ENCODE measurements at regions not wholly inside any gene's neighbourhood (a gene's known extent, or its start where the extent isn't known, plus 50 kb on each side); places are given as distances from the start of the nearest gene placed in this dataset.
"Not testable (repeated sequence)": the region's sequence is repeated elsewhere in the genome, so short reads cannot be mapped to it uniquely, and the experiment has no call there.

DNA sequence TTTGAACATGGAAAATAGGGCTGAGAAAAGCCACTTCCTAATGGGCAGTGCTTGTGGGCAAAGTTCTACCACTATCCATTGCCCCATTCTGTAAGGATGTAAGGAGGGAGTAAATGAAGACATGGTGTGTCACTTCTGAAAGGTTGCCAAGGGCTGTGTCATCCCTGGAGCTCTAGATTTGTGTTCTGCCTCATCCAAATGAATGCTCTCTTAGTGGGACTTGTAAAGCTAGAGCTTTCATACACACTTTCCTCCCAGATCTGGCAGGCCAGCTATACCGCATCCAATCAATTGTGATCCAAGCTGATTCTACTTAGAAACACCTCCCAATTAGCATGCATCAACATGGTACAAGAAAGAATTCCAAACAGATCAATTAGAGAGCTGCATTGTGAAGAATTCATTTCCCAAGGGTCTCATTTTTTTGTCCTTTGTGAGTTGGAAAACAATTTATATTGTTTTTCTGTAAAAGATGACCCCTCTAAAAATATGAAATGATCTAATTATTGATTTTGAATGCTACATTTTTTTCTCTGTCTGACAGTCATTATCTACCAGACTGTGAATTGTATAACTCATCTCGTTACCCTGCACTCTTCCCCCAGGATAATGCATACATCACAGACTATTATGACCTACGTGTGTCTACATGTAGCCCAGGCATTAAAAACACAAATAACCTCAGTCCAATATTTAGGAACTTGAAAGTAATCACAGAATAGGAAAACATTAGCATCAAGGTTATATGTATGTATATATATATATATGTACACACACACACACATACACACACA is 117.1 kb upstream of the DUSP10 start:
- no peak overlapping the region for H3K27ac ChIP-seq
- CTCF ChIA-PET, result no interaction called here

DNA sequence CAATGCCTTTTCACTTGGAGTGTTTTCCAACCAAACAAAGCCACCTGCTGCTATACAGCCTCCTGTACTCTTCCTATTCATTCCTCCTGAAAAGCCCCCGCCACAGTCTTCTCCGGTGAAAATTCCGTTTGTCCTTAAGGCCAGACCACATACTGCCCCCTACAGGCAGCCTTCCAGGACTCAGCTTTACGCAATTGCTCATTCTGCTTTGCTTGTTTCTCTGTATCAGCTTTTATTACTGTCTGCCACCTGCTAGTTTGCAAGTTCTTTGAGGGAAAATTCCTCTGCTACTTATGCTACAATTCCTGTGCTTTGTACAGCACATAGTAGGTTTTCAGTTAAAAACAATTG is 115.2 kb upstream of the DUSP10 start:
- POLR2A ChIA-PET (ENCODE audit: unreplicated experiment); H3K9me3 ChIP-seq (ENCODE audit: insufficient read depth, low read depth); H3K4me2 ChIP-seq; H3K27me3 ChIP-seq (ENCODE audit: insufficient read depth, low read depth); CTCF ChIA-PET; H2AFZ ChIP-seq; H3K27ac ChIP-seq; H3K79me2 ChIP-seq (ENCODE audit: low read depth); H3K36me3 ChIP-seq (ENCODE audit: low read depth); H3F3A ChIP-seq (ENCODE audit: insufficient read depth, low read depth); H4K20me1 ChIP-seq (ENCODE audit: insufficient read depth); H3K4me1 ChIP-seq (replicated peaks; ENCODE audit: insufficient read depth); intact Hi-C loops (cut with micrococcal nuclease; ENCODE audit: unreplicated experiment); H3K9me2 ChIP-seq (ENCODE audit: insufficient read depth); BruUV-seq (replicated peaks); H3K4me3 ChIP-seq; DNase-seq: not testable (repeated sequence)
- TF ChIP-seq, protein P1, sequence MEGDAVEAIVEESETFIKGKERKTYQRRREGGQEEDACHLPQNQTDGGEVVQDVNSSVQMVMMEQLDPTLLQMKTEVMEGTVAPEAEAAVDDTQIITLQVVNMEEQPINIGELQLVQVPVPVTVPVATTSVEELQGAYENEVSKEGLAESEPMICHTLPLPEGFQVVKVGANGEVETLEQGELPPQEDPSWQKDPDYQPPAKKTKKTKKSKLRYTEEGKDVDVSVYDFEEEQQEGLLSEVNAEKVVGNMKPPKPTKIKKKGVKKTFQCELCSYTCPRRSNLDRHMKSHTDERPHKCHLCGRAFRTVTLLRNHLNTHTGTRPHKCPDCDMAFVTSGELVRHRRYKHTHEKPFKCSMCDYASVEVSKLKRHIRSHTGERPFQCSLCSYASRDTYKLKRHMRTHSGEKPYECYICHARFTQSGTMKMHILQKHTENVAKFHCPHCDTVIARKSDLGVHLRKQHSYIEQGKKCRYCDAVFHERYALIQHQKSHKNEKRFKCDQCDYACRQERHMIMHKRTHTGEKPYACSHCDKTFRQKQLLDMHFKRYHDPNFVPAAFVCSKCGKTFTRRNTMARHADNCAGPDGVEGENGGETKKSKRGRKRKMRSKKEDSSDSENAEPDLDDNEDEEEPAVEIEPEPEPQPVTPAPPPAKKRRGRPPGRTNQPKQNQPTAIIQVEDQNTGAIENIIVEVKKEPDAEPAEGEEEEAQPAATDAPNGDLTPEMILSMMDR (conservative IDR thresholded peaks at IDR 0.05), result peak; percentile 33; the same call in 1 of the 2 replicates

More for the DNA sequence above, 117.1 kb upstream of the DUSP10 start:
- Histone ChIP-seq H3K9me3 (ENCODE audit: insufficient read depth, low read depth) (no peaks in the 10 kb centered on the region), H3K79me2 (ENCODE audit: low read depth) (no peaks in the 10 kb centered on the region), H3K27me3 (ENCODE audit: insufficient read depth, low read depth) (no peaks in the 10 kb centered on the region), H2AFZ (no peak overlapping the region), H3K4me1 (replicated peaks; ENCODE audit: insufficient read depth) (no peaks in the 10 kb centered on the region), H3F3A (ENCODE audit: insufficient read depth, low read depth) (no peaks in the 10 kb centered on the region), H3K4me2 (no peak overlapping the region), H3K4me3 (no peak overlapping the region), H3K9me2 (ENCODE audit: insufficient read depth) (no peaks in the 10 kb centered on the region), H4K20me1 (ENCODE audit: insufficient read depth) (no peaks in the 10 kb centered on the region), H3K36me3 (ENCODE audit: low read depth) (no peaks in the 10 kb centered on the region)
- POLR2A ChIA-PET (ENCODE audit: unreplicated experiment), result interaction anchor here (0.5 kb wide), 1 partner anchor 157 kb away, joined by 5 read pairs; no protein-coding TSS in a partner anchor
- no TSS peak for BruUV-seq (replicated peaks)
- intact Hi-C loops (cut with micrococcal nuclease; ENCODE audit: unreplicated experiment), result no loop called here
- TF ChIP-seq, protein P1 (conservative IDR thresholded peaks at IDR 0.05), result no peak
- TF ChIP-seq EZH2 (IDR thresholded peaks at IDR 0.05; ENCODE audit: low read depth), result no peak
- no peak for DNase-seq

DNA sequence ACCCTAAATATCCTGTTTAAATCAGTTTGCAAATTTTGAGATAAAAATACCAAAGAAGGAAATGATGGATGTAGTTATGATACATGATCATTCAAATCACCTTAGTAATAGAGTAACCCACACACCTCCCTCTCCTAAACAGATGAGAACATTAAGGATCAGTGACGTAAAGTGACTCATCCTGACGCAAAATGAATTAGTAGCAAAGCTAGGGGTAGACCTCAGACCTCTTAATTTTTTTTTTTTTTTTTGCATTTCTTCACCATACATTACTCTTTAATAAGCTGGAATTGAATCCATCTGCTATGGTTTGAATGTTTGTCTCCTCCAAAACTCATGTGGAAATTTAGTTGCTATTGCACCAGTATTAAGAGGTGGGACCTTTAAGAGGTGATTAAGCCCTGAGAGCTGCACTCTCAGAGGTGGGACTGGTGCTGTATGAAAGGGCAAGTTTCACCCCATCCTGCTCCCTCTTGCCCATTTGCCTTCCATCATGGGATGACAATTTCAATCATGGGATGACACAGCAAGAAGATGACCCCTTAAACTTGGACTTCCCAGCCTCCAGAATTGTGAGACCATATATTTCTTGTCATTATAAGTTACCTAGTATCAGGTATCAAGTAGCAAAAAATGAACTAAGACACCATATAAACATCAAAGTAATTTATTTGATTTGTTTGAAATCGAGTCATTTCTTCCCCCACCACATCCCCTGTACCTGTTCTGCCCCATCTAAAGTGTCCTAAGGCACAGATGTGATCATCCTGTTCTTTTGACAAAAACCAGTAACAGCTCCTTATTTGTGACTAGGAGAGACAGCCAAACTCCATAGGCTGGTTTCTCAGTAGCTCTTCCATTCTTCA is 114.6 kb upstream of the DUSP10 start:
- no peak for DNase-seq
- Histone ChIP-seq H3K4me3 (no peak overlapping the region), H3K4me2 (no peak overlapping the region), H3K36me3 (ENCODE audit: low read depth) (no peaks in the 10 kb centered on the region), H3K79me2 (ENCODE audit: low read depth) (no peaks in the 10 kb centered on the region), H2AFZ (no peak overlapping the region), H4K20me1 (ENCODE audit: insufficient read depth) (no peaks in the 10 kb centered on the region), H3K27me3 (ENCODE audit: insufficient read depth, low read depth) (no peaks in the 10 kb centered on the region), H3K4me1 (replicated peaks; ENCODE audit: insufficient read depth) (no peaks in the 10 kb centered on the region), H3K9me3 (ENCODE audit: insufficient read depth, low read depth) (no peaks in the 10 kb centered on the region), H3K9me2 (ENCODE audit: insufficient read depth) (no peaks in the 10 kb centered on the region), H3F3A (ENCODE audit: insufficient read depth, low read depth) (no peaks in the 10 kb centered on the region), H3K27ac (no peak overlapping the region)
- ChIA-PET POLR2A (ENCODE audit: unreplicated experiment) (interaction anchor here (0.6 kb wide), 1 partner anchor 35 kb away, joined by 3 read pairs; no protein-coding TSS in a partner anchor), CTCF (no interaction called here)
- TF ChIP-seq, protein P1 (conservative IDR thresholded peaks at IDR 0.05), result no peak
- TF ChIP-seq EZH2 (IDR thresholded peaks at IDR 0.05; ENCODE audit: low read depth), result no peak
- no TSS peak for BruUV-seq (replicated peaks)
- intact Hi-C loops (cut with micrococcal nuclease; ENCODE audit: unreplicated experiment), result no loop called here

Data from PC-9 (cell line).